CD14-positive monocyte (primary cell): ENCODE measurements at regions not wholly inside any gene's neighbourhood (a gene's known extent, or its start where the extent isn't known, plus 50 kb on each side); places are given as distances from the start of the nearest gene placed in this dataset.
A peak's percentile ranks its signal among the peaks of the same experiment; 100 is the strongest.

ENCODE experiments used
- DNase-seq, 3 donors: peaks; one replicate each; pipeline ENCODE4 v3.0.0-alpha.2; 2011 to 2022
- H2AFZ ChIP-seq: 2 replicates; pipeline ENCODE4 v1.6.0; 2012; ENCODE audit warnings: mild to moderate bottlenecking, low read depth, low read length, inconsistent platforms; ENCODE audit not compliant: insufficient read depth, poor library complexity, severe bottlenecking
- H3K27ac ChIP-seq, 2 donors: 1 replicate in 1 of 2; 2 replicates in 1 of 2; pipeline ENCODE4 v1.5.1; 2012 to 2013; ENCODE audit warnings: low read length in 2 of 2, control low read depth in 1 of 2, inconsistent platforms in 1 of 2, low read depth in 1 of 2, mild to moderate bottlenecking in 1 of 2
- H3K27me3 ChIP-seq, 2 donors: one replicate each; pipeline versions ENCODE4 v1.6.0 to v1.6.1; 2011 to 2013; ENCODE audit warnings: low read length in 2 of 2; ENCODE audit not compliant: control insufficient read depth in 2 of 2, insufficient read depth in 2 of 2
- H3K36me3 ChIP-seq, 2 donors: replicated peaks in 1 of 2; 1 replicate in 1 of 2; 2 replicates in 1 of 2; pipeline versions ENCODE4 v1.5.1 to v1.6.1; 2012 to 2013; ENCODE audit warnings: low read length in 2 of 2, control low read depth in 1 of 2, inconsistent platforms in 1 of 2, mild to moderate bottlenecking in 1 of 2; ENCODE audit not compliant: insufficient read depth in 2 of 2, control insufficient read depth in 1 of 2
- H3K4me1 ChIP-seq, 2 donors: 1 replicate in 1 of 2; 2 replicates in 1 of 2; pipeline versions ENCODE4 v1.5.1 to v1.6.1; 2012 to 2013; ENCODE audit warnings: low read length in 2 of 2, control low read depth in 1 of 2, inconsistent platforms in 1 of 2, mild to moderate bottlenecking in 1 of 2, moderate library complexity in 1 of 2; ENCODE audit not compliant: insufficient read depth in 2 of 2, control insufficient read depth in 1 of 2
- H3K4me2 ChIP-seq: replicated peaks from 2 replicates; pipeline ENCODE3; 2012; ENCODE audit warnings: low read length, moderate library complexity, mild to moderate bottlenecking; ENCODE audit not compliant: poor library complexity, severe bottlenecking; ENCODE audit errors: extremely low read depth
- H3K4me3 ChIP-seq, 3 experiments: fragments of 200-600 bp in 1 of 3; sonication (generic) in 1 of 3; replicated peaks in 1 of 3; 1 replicate in 2 of 3; 2 replicates in 1 of 3; pipeline ENCODE4 v1.5.1; 2011 to 2013; ENCODE audit warnings: low read length in 3 of 3, mild to moderate bottlenecking in 3 of 3, control low read depth in 2 of 3, low read depth in 2 of 3, inconsistent platforms in 1 of 3, moderate library complexity in 1 of 3
- H3K79me2 ChIP-seq: 2 replicates; pipeline ENCODE4 v1.6.0; 2012; ENCODE audit warnings: mild to moderate bottlenecking, control low read depth, inconsistent platforms, low read length, moderate library complexity; ENCODE audit not compliant: insufficient read depth
- H3K9ac ChIP-seq: 2 replicates; pipeline ENCODE4 v1.6.0; 2017; ENCODE audit warnings: low read length, mild to moderate bottlenecking; ENCODE audit not compliant: insufficient read depth, poor library complexity, severe bottlenecking
- H3K9me3 ChIP-seq, 2 donors: replicated peaks in 1 of 2; 1 replicate in 1 of 2; 2 replicates in 1 of 2; pipeline versions ENCODE4 v1.5.1 to v1.6.1; 2012 to 2013; ENCODE audit warnings: low read length in 2 of 2, control low read depth in 1 of 2; ENCODE audit not compliant: control insufficient read depth in 1 of 2, insufficient read depth in 1 of 2
- H4K20me1 ChIP-seq: 2 replicates; pipeline ENCODE4 v1.6.0; 2012; ENCODE audit warnings: mild to moderate bottlenecking, low read length, control low read depth, moderate library complexity; ENCODE audit not compliant: insufficient read depth
- H3K27ac Mint-ChIP-seq, 7 donors: one replicate each; pipeline ENCODE4 v1.8.0; 2020; ENCODE audit warnings: mild to moderate bottlenecking in 7 of 7, mixed read lengths in 7 of 7, moderate library complexity in 6 of 7, inconsistent platforms in 2 of 7
- H3K27me3 Mint-ChIP-seq, 3 donors: one replicate each; pipeline ENCODE4 v1.8.0; 2021 to 2022; ENCODE audit warnings: low read depth in 3 of 3, mild to moderate bottlenecking in 3 of 3, mixed read lengths in 3 of 3, moderate library complexity in 3 of 3, inconsistent platforms in 1 of 3
- H3K36me3 Mint-ChIP-seq, 2 donors: one replicate each; pipeline ENCODE4 v1.8.0; 2020; ENCODE audit warnings: mixed read lengths in 2 of 2, inconsistent platforms in 1 of 2, mild to moderate bottlenecking in 1 of 2
- H3K4me1 Mint-ChIP-seq: one replicate; pipeline ENCODE4 v1.8.0; 2020; ENCODE audit warnings: mild to moderate bottlenecking, mixed read lengths
- H3K4me3 Mint-ChIP-seq, 2 donors: one replicate each; pipeline ENCODE4 v1.8.0; 2020; ENCODE audit warnings: mild to moderate bottlenecking in 2 of 2, mixed read lengths in 2 of 2, moderate library complexity in 1 of 2
- H3K9me3 Mint-ChIP-seq, 7 donors: one replicate each; pipeline ENCODE4 v1.8.0; 2020 to 2022; ENCODE audit warnings: mixed read lengths in 7 of 7, mild to moderate bottlenecking in 6 of 7, moderate library complexity in 6 of 7, inconsistent platforms in 2 of 7
- CTCF ChIP-seq: fragments of 200-600 bp; IDR thresholded peaks from one replicate; pipeline ENCODE4 v1.8.0; 2022; ENCODE audit warnings: antibody characterized with exemption, mild to moderate bottlenecking
- WGBS: methylation state at CpG from one replicate; pipeline ENCODE4 v1.1.5; 2013; ENCODE audit warnings: missing lambda C conversion rate; ENCODE audit not compliant: insufficient coverage; 5-methylcytosine and 5-hydroxymethylcytosine counted together
- intact Hi-C, 2 donors: fragments of 100-400 bp; cut with micrococcal nuclease; formaldehyde crosslinking; loops; one replicate each; pipeline versions ENCODE4 v1.15.0 to v1.15.1; 2023

- peak overlapping the region in 1 of 2 donors; percentile 50 for H3K27ac ChIP-seq
- 0% methylated on average over 1 of the region's 2 CpGs for whole genome bisulfite sequencing
- peak; percentile 87 for TF ChIP-seq CTCF
Observed at GRCh38 chr12:93098077-93098476, 169.0 kb upstream of the EEA1 start.

GRCh38 chr12:93099792-93100191, 170.7 kb upstream of the EEA1 start:
- H4K20me1 ChIP-seq, result no peaks in the 10 kb centered on the region
- no peaks in the 10 kb centered on the region for H3K27me3 Mint-ChIP-seq
- H2AFZ ChIP-seq, result peak overlapping the region; percentile 22
- no peak overlapping the region for H3K4me3 ChIP-seq
- H3K4me1 Mint-ChIP-seq, result peaks cover 8% of the 10 kb centered on the region
- no peak overlapping the region for H3K4me3 Mint-ChIP-seq
- H3K27me3 ChIP-seq, result no peaks in the 10 kb centered on the region
- H3K9me3 Mint-ChIP-seq, result no peaks in the 10 kb centered on the region
- intact Hi-C loops, result loop anchor here (10.0 kb wide), 2 partner anchors 85 to 285 kb away; no protein-coding TSS in a partner anchor
- no peak for DNase-seq
- no peaks in the 10 kb centered on the region for H3K36me3 Mint-ChIP-seq
- 100% methylated on average over 1 of the region's 1 CpG for WGBS
- no peak for TF ChIP-seq CTCF
- no peak overlapping the region for H3K27ac ChIP-seq
- H3K4me2 ChIP-seq, result no peak overlapping the region
- H3K36me3 ChIP-seq, result no peaks in the 10 kb centered on the region
- H3K9ac ChIP-seq, result no peak overlapping the region
- H3K79me2 ChIP-seq, result no peaks in the 10 kb centered on the region
- no peak overlapping the region for H3K27ac Mint-ChIP-seq
- peaks cover 6 to 7% of the 10 kb centered on the region in 2 donors for H3K4me1 ChIP-seq
- H3K9me3 ChIP-seq, result no peaks in the 10 kb centered on the region

More at GRCh38 chr12:93098077-93098476, 169.0 kb upstream of the EEA1 start:
- Mint-ChIP-seq H3K9me3 (no peaks in the 10 kb centered on the region), H3K27me3 (no peaks in the 10 kb centered on the region), H3K4me1 (peaks cover 13% of the 10 kb centered on the region), H3K4me3 (peak overlapping the region; percentile 53 to 81), H3K36me3 (no peaks in the 10 kb centered on the region), H3K27ac (peak overlapping the region in 6 of 7 donors; percentile 8 to 70 (median 40))
- no peaks in the 10 kb centered on the region for H3K9me3 ChIP-seq
- H3K4me2 ChIP-seq, result peak overlapping the region; percentile 17
- H3K9ac ChIP-seq, result no peak overlapping the region
- H2AFZ ChIP-seq, result peak overlapping the region; percentile 62
- peak overlapping the region in 1 of 3 experiments; percentile 2 for H3K4me3 ChIP-seq
- peak; percentile 87 to 91 (median 90) for DNase-seq
- H4K20me1 ChIP-seq, result no peaks in the 10 kb centered on the region
- H3K79me2 ChIP-seq, result no peaks in the 10 kb centered on the region
- H3K4me1 ChIP-seq, result peaks cover 6 to 9% of the 10 kb centered on the region in 2 donors
- no peaks in the 10 kb centered on the region for H3K36me3 ChIP-seq
- H3K27me3 ChIP-seq, result no peaks in the 10 kb centered on the region
- intact Hi-C loops, result loop anchor here (10.0 kb wide), 2 partner anchors 87 to 287 kb away; no protein-coding TSS in a partner anchor
